SJSA1 (cell line): ENCODE measurements at regions not wholly inside any gene's neighbourhood (a gene's known extent, or its start where the extent isn't known, plus 50 kb on each side); places are given as distances from the start of the nearest gene placed in this dataset.

ENCODE experiments used
- DNase-seq, 2 experiments: peaks; one replicate each; pipeline ENCODE4 v3.0.0-alpha.2; 2015 to 2020; ENCODE audit warnings: low spot score in 2 of 2, low read depth in 1 of 2
- H3K27ac ChIP-seq: fragments of 250-450 bp; sonication (Bioruptor Pico); 2 replicates; pipeline ENCODE4 v1.5.1; 2020; ENCODE audit warnings: mild to moderate bottlenecking, moderate library complexity
- H3K27me3 ChIP-seq: fragments of 250-450 bp; sonication (Bioruptor Pico); replicated peaks from 2 replicates; pipeline ENCODE4 v1.5.1; 2020; ENCODE audit warnings: mild to moderate bottlenecking, moderate library complexity
- H3K36me3 ChIP-seq: fragments of 250-450 bp; sonication (Bioruptor Pico); 2 replicates; pipeline ENCODE4 v1.5.1; 2020; ENCODE audit warnings: mild to moderate bottlenecking
- H3K4me1 ChIP-seq: fragments of 250-450 bp; sonication (Bioruptor Pico); replicated peaks from 2 replicates; pipeline ENCODE4 v1.6.1; 2021; ENCODE audit warnings: mild to moderate bottlenecking
- H3K4me3 ChIP-seq: fragments of 250-450 bp; sonication (Bioruptor Pico); 2 replicates; pipeline ENCODE4 v1.5.1; 2020; ENCODE audit warnings: mild to moderate bottlenecking
- H3K9me3 ChIP-seq: fragments of 250-450 bp; sonication (Bioruptor Pico); replicated peaks from 2 replicates; pipeline ENCODE4 v1.5.1; 2020; ENCODE audit warnings: mild to moderate bottlenecking

DNA sequence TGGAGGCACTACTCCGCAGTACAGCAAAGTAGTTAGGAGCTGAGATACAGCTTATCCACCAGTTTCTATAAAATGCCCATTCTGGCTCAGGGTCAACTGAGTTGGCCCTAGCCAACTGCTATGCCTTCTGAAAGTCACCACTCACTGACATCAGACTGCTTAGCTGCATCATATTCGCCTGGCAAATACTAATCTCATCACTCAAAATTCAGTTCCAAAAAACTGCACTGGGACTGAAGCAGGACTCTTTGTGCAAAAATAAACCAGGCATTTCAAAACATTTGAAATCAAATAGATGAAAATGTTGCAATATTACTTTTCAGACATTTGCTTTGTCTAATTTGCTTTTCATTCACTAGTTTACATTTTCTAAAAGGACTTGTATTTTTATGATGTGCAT, 230.0 kb downstream of the ALDH8A1 start:
- no peak overlapping the region for H3K27ac ChIP-seq
- no peak for DNase-seq
- no peaks in the 10 kb centered on the region for H3K27me3 ChIP-seq
- peaks cover 6% of the 10 kb centered on the region for H3K4me1 ChIP-seq
- no peaks in the 10 kb centered on the region for H3K9me3 ChIP-seq
- H3K4me3 ChIP-seq = no peak overlapping the region
- no peaks in the 10 kb centered on the region for H3K36me3 ChIP-seq

DNA sequence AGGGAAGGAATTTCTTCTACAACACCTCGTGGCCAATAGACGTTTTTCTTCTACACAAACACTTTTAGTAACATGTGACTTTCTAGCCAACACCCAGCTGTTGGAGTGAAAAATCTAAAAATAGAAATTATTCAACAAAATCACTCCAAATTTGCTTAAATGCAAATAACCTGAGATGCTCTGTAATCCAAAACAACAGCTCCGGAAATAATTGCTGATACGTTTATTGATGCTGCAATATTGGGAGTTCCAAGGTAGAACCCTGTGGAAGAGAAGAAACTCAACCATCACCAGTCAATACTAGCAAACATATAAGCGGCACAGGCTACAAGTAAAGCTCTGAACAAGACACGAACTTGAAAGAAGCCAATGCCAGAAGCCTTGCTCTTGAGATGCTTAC, 230.6 kb downstream of the ALDH8A1 start:
- H3K4me3 ChIP-seq = no peak overlapping the region
- H3K36me3 ChIP-seq = no peaks in the 10 kb centered on the region
- H3K27ac ChIP-seq = no peak overlapping the region
- no peak for DNase-seq
- H3K4me1 ChIP-seq = peaks cover 2% of the 10 kb centered on the region
- H3K9me3 ChIP-seq = no peaks in the 10 kb centered on the region
- H3K27me3 ChIP-seq = no peaks in the 10 kb centered on the region

DNA sequence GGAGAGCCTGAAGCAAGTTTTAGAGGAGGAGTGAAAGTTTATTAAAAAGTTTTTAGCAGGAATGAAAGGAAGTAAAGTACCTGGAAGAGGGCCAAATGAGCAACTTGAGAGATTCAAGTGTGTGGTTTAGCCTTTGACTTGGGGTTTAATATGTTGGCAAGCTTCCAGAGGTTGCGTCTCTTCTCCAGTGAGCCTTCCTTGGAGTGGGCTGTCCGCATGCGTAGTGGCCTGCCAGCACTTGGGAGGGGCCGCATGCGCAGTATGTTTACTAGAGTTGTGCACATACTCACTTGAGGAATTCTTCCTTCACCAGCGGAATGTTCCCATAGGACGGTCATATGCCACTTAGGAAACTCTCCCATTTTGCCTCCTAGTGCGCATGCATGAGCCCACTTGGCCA, 235.2 kb downstream of the ALDH8A1 start:
- no peaks in the 10 kb centered on the region for H3K27me3 ChIP-seq
- no peak overlapping the region for H3K4me3 ChIP-seq
- no peak overlapping the region for H3K27ac ChIP-seq
- H3K36me3 ChIP-seq = no peaks in the 10 kb centered on the region
- H3K9me3 ChIP-seq = no peaks in the 10 kb centered on the region
- no peak for DNase-seq
- H3K4me1 ChIP-seq = no peaks in the 10 kb centered on the region

DNA sequence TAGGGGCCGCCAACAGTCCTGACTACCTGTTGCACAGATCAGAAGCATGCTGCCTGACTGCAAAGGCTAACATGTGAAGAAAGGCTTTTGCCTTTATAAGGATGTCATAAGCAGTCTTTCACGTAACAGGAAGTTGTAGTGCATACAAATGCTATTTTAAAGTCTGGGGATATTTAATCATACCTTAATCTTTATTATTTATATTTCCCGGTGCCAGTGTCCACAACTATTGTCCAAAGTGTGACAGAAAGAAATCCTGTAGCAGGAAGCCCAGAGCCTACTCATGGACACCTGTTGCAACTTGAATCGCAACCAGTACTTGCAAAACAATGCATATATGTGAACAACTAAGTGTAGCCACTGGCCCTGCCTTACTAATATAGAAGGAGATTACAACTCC, 235.8 kb downstream of the ALDH8A1 start:
- DNase-seq = no peak
- Histone ChIP-seq H3K27me3 (no peaks in the 10 kb centered on the region), H3K9me3 (no peaks in the 10 kb centered on the region), H3K4me3 (no peak overlapping the region), H3K27ac (no peak overlapping the region), H3K4me1 (no peaks in the 10 kb centered on the region), H3K36me3 (no peaks in the 10 kb centered on the region)

DNA sequence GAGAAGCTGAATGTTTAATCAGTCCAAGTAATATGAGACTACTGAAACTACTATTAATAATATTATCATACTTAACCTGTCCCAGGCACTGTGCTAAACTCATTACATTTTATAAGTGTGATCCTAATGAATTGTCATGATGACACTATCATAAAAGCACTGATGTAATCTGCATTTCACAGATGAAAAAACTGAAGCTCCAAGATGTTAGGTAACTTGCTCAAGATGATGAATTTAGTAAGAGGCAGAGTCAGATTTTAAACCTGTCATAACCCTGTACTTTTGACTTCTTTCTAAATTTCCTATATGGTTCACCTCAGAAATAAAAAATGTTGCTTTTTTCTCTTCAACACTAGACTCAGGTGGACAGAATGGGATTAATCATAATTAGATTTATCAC, 237.6 kb downstream of the ALDH8A1 start:
- Histone ChIP-seq H3K36me3 (no peaks in the 10 kb centered on the region), H3K9me3 (no peaks in the 10 kb centered on the region), H3K27me3 (no peaks in the 10 kb centered on the region), H3K4me1 (no peaks in the 10 kb centered on the region), H3K4me3 (no peak overlapping the region), H3K27ac (no peak overlapping the region)
- no peak for DNase-seq

DNA sequence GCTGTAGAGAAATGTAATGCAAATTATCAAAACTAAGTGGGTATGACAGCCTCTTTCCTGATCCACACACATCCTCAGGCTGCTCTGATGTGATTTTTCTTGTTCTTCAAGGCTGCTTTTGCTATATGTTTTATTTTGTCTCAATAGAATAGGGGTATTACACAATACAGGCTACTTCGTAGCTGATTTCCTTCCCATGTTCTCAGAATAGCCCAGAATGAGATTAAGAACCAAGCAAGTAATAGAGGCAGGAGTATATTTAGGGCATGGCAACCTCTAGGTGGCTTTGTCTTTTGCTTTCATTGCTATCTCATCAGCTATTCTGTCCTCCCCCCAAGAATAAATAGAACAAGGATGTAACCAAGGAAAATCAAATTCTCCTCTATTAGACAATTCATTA, 241.8 kb downstream of the ALDH8A1 start:
- no peak overlapping the region for H3K27ac ChIP-seq
- H3K27me3 ChIP-seq = no peaks in the 10 kb centered on the region
- no peaks in the 10 kb centered on the region for H3K4me1 ChIP-seq
- H3K4me3 ChIP-seq = no peak overlapping the region
- no peak for DNase-seq
- H3K9me3 ChIP-seq = no peaks in the 10 kb centered on the region
- no peaks in the 10 kb centered on the region for H3K36me3 ChIP-seq

DNA sequence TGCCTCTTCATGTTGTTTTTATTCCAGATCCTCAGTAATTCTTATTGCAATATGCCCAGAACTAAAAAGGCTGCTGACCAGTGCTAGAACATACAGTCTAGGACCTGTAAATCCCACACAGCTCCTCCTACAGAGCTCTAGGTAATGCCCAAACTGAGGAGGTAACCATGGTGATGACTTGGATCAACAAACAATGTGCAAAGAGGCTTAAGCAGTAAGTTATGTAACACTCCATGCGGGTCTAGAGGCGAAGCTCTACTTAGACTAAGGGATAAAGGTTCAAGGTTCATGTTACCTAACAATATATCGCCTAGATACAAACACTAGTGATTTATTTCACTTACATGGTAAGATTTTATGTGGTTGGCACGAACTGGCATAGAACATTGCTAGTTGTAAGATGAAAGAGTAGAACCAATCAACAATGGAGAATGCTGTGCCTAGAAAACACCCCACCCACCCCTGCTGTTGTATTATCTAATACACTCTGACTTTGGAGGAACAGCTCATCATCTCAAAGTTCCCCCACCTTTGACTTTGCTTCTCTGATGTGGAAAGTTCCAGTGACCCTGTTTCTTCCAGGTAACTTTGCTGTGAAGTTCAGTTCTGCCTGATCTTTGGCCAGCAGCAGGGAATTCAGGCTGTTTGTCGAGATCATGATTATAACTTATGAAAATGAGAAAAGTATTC, 242.4 kb downstream of the ALDH8A1 start:
- no peaks in the 10 kb centered on the region for H3K36me3 ChIP-seq
- H3K9me3 ChIP-seq = no peaks in the 10 kb centered on the region
- H3K4me3 ChIP-seq = no peak overlapping the region
- no peaks in the 10 kb centered on the region for H3K27me3 ChIP-seq
- no peaks in the 10 kb centered on the region for H3K4me1 ChIP-seq
- H3K27ac ChIP-seq = no peak overlapping the region
- no peak for DNase-seq

DNA sequence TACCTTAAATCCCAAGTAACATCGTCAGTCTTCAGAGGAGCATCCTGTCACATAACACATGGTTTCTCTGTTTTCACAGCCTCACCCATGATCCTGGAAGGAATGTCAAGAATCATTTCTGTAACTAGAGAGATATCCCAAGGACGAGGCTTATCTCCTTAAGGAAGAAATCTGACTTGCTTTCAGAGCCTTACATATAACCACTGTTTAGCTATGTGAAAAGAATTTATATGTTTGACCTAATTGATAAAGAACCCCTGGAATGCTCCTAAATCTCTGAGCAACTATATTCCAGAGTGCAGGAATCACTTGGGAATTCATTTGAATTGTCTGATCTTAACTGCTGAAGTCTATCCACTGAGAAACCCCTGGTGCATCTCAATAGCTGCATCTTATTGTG, 243.1 kb downstream of the ALDH8A1 start:
- no peak for DNase-seq
- Histone ChIP-seq H3K9me3 (no peaks in the 10 kb centered on the region), H3K27ac (no peak overlapping the region), H3K36me3 (no peaks in the 10 kb centered on the region), H3K4me1 (no peaks in the 10 kb centered on the region), H3K4me3 (no peak overlapping the region), H3K27me3 (no peaks in the 10 kb centered on the region)

GRCh38 chr6:134706153-134706552, 243.7 kb downstream of the ALDH8A1 start:
- no peak for DNase-seq

GRCh38 chr6:134703206-134703605, 246.7 kb downstream of the ALDH8A1 start:
- no peaks in the 10 kb centered on the region for H3K4me1 ChIP-seq
- no peaks in the 10 kb centered on the region for H3K27me3 ChIP-seq
- no peaks in the 10 kb centered on the region for H3K36me3 ChIP-seq
- H3K27ac ChIP-seq = no peak overlapping the region
- H3K4me3 ChIP-seq = no peak overlapping the region
- no peak for DNase-seq
- H3K9me3 ChIP-seq = no peaks in the 10 kb centered on the region

More at GRCh38 chr6:134706153-134706552, 243.7 kb downstream of the ALDH8A1 start:
- Histone ChIP-seq H3K27ac (no peak overlapping the region), H3K36me3 (no peaks in the 10 kb centered on the region), H3K4me3 (no peak overlapping the region), H3K4me1 (no peaks in the 10 kb centered on the region), H3K9me3 (no peaks in the 10 kb centered on the region), H3K27me3 (no peaks in the 10 kb centered on the region)

- Histone ChIP-seq H3K27me3 (no peaks in the 10 kb centered on the region), H3K4me1 (no peaks in the 10 kb centered on the region), H3K27ac (no peak overlapping the region), H3K9me3 (no peaks in the 10 kb centered on the region), H3K36me3 (no peaks in the 10 kb centered on the region), H3K4me3 (no peak overlapping the region)
- no peak for DNase-seq
These were observed 247.6 kb downstream of the ALDH8A1 start for GRCh38 chr6:134702279-134702678.

DNA sequence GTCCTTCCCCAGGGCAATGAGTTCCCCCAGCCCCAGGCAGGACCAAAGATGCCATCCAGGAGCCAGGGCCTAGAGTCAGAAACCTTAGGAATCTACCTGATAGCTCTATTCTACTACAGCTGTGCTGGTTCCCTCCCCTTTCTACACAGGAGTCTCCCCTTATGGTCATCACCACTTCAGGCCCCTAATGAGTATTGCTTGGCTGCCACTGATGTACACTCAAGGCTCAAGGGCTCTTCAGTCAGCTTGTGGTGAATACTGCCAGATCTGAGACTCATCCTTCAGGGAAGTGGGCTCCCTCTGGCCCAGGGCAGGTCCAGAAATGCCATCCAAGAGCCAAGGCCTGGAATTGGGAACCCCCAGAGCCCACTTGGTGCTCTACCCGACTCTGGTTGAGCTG, 248.6 kb downstream of the ALDH8A1 start:
- Histone ChIP-seq H3K4me1 (no peaks in the 10 kb centered on the region), H3K27me3 (no peaks in the 10 kb centered on the region), H3K27ac (no peak overlapping the region), H3K4me3 (no peak overlapping the region), H3K9me3 (no peaks in the 10 kb centered on the region), H3K36me3 (no peaks in the 10 kb centered on the region)
- DNase-seq = no peak

DNA sequence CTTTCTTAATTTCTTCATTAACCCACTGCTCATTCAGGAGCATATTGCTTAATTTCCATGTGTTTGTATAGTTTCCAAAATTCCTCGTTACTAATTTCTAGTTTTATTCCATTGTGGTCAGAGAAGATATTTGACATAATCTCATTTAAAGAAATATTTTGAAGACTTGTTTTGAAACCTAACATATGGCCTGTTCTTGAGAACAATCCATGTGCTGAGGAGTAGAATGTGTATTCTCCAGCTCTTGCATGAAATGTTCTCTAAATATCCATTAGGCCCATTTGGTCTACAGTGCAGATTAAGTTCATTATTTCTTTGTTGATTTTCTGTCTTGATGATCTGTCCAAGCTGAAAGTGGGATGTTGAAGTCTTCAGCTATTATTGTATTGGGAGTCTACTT, 251.7 kb downstream of the ALDH8A1 start:
- DNase-seq = no peak
- no peaks in the 10 kb centered on the region for H3K9me3 ChIP-seq

DNA sequence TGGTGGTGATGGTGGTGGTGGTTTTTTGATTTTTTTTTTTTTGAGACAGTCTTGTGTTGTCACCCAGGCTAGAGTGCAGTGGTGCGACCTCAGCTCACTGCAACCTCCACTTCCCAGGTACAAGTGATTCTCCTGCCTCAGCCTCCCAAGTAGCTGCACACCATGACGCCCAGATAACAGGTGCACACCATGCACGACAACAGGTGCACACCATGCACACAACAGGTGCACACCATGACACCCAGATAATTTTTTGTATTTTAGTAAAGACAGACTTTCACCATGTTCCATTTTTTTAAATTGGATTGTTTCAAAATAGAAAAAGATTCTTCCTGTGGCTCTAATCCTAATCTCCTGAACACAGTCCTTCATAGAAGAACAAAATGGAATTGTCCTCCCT, 257.9 kb downstream of the ALDH8A1 start:
- no peak for DNase-seq
- H3K27ac ChIP-seq = no peak overlapping the region
- no peaks in the 10 kb centered on the region; the same call in 1 of the 2 replicates for H3K27me3 ChIP-seq

More for the DNA sequence above, 251.7 kb downstream of the ALDH8A1 start:
- Histone ChIP-seq H3K4me1 (no peaks in the 10 kb centered on the region), H3K27me3 (no peaks in the 10 kb centered on the region; the same call in 1 of the 2 replicates), H3K27ac (no peak overlapping the region), H3K4me3 (no peak overlapping the region), H3K36me3 (no peaks in the 10 kb centered on the region)

DNA sequence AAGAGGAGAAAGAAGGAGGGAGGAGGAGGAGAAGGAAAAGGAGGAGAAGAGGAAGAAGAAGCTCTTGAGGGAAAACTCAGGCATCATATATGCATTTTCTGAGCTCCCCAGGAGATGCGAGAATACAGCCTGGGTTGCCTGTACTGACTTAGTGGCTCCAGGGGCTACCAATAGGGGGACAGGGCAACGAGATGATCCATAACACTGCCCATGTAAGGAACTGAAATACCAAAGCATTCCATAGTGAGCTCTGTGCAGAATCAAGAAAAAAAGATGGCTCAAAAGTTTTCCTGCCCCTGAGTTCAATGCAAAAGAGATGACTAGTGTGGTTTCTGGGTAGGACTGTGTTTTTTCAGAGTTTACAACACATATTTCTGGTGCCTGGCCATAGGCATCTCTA, 258.7 kb downstream of the ALDH8A1 start:
- H3K9me3 ChIP-seq = no peaks in the 10 kb centered on the region
- no peaks in the 10 kb centered on the region; the same call in 1 of the 2 replicates for H3K27me3 ChIP-seq
- no peak overlapping the region for H3K27ac ChIP-seq
- no peak for DNase-seq
- no peak overlapping the region for H3K4me3 ChIP-seq
- H3K36me3 ChIP-seq = no peaks in the 10 kb centered on the region
- H3K4me1 ChIP-seq = no peaks in the 10 kb centered on the region

More for the DNA sequence above, 257.9 kb downstream of the ALDH8A1 start:
- H3K9me3 ChIP-seq = no peaks in the 10 kb centered on the region
- H3K36me3 ChIP-seq = no peaks in the 10 kb centered on the region
- no peaks in the 10 kb centered on the region for H3K4me1 ChIP-seq
- no peak overlapping the region for H3K4me3 ChIP-seq
